Renal cortex interstitium (tissue), 11 donors: ENCODE measurements at regions not wholly inside any gene's neighbourhood (a gene's known extent, or its start where the extent isn't known, plus 50 kb on each side); places are given as distances from the start of the nearest gene placed in this dataset.
"Not testable (repeated sequence)": the region's sequence is repeated elsewhere in the genome, so short reads cannot be mapped to it uniquely, and the experiment has no call there.

Experiments used
- DNase-seq, 11 donors: peaks; one replicate each; pipeline ENCODE4 v3.0.0-alpha.2; 2013; ENCODE audit warnings: low read depth in 9 of 11, low spot score in 4 of 11; ENCODE audit errors: extremely low read depth in 1 of 11

GRCh38 chr13:67554286-67554685 is 324.1 kb upstream of the PCDH9 start:
- DNase-seq: no peak

- no peak for DNase-seq
These were observed 319.2 kb upstream of the PCDH9 start for GRCh38 chr13:67549331-67549730.

- no peak for DNase-seq
These were observed 308.8 kb upstream of the PCDH9 start for GRCh38 chr13:67538906-67539305.

DNA sequence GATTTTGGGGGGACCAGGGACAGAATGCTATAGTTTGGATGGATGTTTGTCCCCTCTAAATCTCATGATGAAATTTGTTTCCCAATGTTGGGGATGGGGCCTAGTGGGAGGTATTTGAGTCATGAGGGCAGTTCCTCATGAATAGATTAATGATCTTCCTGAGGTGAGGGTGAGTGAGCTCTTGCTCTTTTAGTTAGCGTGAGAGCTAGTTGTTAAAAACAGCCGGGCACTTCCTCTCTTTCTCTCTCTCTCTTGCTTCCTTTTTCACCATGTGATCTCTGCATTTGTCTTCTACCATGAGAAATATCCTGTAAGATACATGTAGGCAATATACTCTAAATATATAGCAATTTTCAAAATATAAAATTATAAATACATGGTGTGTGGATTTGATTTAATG is 290.8 kb upstream of the PCDH9 start:
- DNase-seq: no peak

DNA sequence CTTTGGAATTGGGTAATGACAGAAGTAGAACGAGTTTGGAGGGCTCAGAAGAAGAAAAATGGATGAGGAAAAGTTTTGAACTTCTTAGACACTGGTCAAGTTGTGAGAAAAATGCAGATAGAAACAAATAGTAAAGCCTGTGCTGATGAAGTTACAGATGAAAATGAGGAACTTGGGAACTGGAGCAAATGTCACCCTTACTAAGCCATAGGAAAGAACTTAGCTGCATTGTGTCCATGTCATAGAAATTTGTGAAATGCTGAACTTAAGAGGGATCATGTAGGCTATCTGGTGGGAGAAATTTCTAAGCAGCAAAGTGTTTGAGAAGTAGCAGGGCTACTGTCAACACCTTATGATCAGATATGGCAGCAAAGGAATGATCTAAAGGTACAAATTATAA is 289.2 kb upstream of the PCDH9 start:
- no peak for DNase-seq

GRCh38 chr13:67518785-67519184 is 288.6 kb upstream of the PCDH9 start:
- no peak for DNase-seq

DNA sequence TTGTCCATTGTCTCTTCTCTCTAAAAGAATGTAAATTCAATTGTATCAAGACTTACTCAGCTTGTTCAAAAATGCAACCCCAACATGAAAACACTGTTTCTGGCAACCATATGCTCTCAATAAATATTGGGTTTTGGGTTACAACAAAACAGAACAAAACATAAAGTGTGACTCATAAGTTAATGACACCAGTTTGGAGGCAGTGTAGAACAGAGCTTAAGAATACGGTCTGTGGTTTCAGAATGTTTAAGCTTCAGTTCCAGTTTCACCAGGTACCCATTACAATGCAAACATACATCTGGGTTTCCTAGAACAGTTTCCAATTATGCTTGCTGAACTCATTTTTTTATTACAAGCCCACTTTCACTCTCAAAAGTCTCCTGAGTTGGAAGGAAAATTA is 285.8 kb upstream of the PCDH9 start:
- no peak for DNase-seq

DNA sequence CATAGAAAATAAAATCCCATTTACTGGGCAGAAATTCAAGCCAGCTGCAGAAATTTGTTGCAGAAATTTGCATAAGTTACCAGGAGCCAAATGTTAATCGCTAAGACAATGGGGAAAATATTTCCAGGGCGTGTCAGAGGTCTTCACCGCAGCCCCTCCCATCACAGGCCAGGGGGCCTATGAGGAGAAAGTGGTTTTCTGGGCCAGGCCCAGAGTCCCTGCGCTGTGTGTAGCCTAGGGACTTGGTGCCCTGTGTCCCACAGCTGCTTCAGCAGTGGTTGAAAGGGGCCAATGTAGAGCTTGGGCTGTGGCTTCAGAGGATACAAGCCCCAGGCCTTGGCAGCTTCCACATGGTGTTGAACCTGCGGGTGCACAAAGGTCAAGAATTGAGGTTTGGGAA is 278.9 kb upstream of the PCDH9 start:
- DNase-seq: no peak

GRCh38 chr13:67508275-67508674 is 278.1 kb upstream of the PCDH9 start:
- not testable (repeated sequence) for DNase-seq

DNA sequence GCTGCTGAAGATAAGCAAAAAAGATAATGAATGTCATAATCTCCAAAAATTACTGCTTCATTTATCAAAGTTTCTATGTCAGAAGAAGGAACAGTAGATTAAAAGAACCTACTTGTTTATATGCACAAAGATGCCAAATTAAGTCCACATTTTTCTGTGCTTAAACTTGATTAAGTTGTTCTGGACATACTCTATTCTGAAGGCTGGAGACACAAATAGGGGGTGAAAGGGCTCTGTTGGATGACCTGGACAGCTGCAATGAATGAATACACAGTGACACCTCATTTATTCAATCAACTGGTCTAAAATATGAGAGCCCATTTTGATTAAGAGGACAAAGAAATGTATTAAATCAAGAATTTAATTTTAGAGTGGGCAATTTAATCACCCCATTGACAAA is 276.3 kb upstream of the PCDH9 start:
- no peak for DNase-seq

GRCh38 chr13:67505376-67505775 is 275.2 kb upstream of the PCDH9 start:
- DNase-seq: no peak

DNA sequence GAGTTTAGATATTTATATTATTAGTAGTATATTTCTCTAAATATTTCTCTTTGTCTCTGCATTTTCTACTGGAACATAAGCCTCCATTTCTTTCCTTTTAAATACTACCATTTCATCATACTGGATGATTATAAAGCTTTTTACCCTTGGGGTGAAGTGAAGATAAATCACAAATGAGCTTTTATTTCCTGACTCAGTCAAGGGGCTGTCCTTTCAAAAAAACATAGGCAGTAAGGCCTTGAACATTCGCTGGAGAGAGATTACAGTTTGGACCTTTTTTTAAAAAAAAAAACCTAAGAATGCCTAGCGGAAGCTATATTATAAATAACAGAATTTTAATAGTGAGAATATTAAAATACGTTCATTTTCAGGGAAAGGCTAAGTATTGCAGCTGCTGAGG is 268.8 kb upstream of the PCDH9 start:
- DNase-seq: no peak

- DNase-seq: no peak
These were observed 263.7 kb upstream of the PCDH9 start for GRCh38 chr13:67493835-67494234.

GRCh38 chr13:67489016-67489415 is 258.9 kb upstream of the PCDH9 start:
- no peak for DNase-seq

GRCh38 chr13:67481445-67481844 is 251.3 kb upstream of the PCDH9 start:
- DNase-seq: no peak

DNA sequence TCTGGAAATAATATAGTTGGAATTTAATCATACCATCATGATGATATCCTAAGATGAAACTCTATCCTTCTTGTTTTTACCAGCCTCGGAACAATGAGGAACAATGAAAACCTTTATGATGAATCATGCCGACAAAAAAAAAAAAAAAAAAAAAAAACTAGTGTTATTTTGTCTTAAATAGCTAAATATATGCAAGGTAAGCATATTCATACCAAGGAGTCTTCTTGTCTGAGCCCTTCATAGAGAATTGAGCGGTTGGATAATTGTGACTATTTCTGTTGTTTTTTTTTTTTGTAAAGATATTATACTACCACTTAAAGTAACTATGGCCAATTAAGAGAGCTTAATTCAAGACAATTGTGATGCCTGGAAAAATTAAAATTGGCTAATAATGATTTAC is 244.0 kb upstream of the PCDH9 start:
- DNase-seq: no peak

- DNase-seq: no peak
These were observed 239.5 kb upstream of the PCDH9 start for GRCh38 chr13:67469623-67470022.

DNA sequence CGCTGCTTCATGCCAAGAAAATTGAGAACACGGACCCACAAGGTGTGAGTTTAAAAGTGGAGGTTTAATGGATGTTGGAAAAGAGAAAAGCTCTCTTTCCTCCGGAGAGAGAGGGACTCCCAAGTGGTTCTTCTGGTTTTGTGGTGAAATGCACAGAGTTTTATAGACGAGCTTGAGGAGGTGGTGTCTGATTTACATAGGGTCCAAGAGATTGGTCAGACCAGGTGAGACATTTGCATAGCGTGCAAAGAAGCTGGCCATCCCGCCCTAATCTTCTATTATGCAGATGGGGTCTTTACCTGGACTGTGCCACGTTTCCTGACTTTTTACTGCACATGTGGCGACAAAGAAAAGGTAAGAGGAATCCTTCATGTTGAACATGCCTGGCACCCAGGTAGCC is 236.4 kb upstream of the PCDH9 start:
- no peak for DNase-seq

DNA sequence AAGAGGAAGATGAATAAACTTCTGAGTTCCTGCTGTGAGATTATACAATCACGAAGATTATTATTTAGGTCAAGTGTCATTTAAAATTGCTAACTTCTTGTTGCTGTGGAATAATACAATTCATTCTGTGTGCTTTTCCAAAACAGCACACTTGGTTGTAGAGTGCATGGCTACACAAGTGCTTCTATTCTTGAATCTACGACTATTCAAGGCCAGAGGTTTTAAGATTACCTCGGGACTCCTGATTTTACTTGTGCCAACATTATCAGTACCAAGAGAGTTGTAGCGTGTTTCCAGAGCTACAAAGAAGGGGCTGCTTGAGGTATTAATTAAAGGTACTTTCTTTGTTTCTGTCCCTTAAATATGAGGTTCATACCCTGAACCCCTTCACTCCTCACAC is 234.0 kb upstream of the PCDH9 start:
- no peak for DNase-seq

- no peak for DNase-seq
These were observed 232.0 kb upstream of the PCDH9 start for GRCh38 chr13:67462098-67462497.

DNA sequence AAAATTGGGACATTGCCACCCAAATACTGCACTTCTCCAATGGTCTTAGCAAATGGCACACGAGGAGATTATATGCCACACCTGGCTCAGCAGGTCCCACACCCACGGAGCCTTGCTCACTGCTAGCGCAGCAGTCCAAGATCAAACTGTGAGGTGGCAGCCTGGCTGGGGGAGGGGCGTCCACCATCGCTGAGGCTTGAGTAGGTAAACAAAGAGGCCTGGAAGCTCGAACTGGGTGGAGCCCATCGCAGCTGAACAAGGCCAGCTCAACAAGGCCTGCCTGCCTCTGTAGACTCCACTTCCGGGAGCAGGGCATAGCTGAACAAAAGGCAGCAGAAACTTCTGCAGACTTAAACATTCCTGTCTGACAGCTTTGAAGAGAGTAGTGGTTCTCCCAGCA is 222.4 kb upstream of the PCDH9 start:
- DNase-seq: not testable (repeated sequence)

DNA sequence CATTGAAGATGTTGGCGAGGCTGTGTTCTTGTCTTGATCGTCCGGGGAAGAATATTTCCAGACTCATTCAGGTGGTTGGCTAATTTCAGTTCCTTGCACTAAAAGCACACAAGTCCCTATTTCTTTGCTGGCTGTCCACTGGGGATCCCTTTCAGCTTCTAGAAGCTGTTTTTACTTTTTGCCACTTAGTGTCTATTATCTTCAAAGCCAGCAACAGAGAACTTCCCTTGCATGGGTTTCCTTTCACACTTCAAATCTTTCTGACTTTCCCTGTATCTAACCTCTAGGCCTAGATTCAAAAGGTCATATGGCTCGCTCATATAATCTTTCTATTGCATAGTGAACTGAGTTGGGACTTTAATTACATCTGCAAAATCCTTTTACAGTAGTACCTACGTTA is 215.3 kb upstream of the PCDH9 start:
- no peak for DNase-seq
